ENCODE measurements at regions not wholly inside any gene's neighbourhood (a gene's known extent, or its start where the extent isn't known, plus 50 kb on each side); places are given as distances from the start of the nearest gene placed in this dataset.

DNA sequence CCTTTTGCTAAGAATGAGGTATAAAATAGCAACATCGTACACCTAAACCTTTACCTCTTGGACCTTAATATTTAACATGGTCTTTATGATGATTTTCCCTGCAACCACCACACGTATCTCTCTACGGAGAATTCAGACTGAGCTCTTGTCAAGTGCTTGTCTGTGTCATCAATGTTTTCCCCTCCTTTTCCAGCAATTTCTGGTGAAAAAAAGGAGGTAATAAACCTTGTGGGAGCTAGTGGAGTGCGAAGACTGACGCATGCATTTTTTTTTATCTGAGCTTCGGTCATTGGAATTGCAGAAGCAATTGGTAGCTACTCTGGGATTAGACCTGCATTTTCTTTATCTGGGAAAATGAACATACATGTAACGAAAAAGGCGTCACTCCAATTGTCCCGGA is 527.6 kb downstream of the TMEM114 start (continued):
- TF ChIP-seq NANOG (IDR thresholded peaks at IDR 0.05; ENCODE audit: borderline replicate concordance) (no peak), ZNF331 (CRISPR knock-in tag; IDR thresholded peaks at IDR 0.05; ENCODE audit: low read depth) (no peak)

DNA sequence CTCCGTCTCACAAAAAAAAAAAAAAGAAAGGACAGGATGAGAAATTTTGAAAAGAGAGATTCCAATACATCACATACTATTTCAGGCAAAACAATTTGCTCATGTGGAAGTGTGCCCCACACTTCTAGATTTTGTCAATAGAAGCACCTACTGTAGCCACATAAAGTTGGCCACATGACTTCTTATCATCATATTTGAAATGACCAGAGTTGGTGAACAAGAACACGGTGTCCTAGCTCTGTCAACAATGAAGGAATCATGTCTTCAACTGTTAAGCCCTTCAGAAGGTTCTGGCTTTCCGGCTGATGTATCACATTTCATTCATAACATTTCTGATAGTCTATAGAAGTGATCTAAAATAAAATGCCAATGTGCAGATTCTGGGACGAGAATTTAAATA is 534.5 kb downstream of the TMEM114 start:
- Histone ChIP-seq H3K4me1 (ENCODE audit: insufficient read depth) (no peaks in the 10 kb centered on the region), H3K9me2 (ENCODE audit: insufficient read depth) (no peaks in the 10 kb centered on the region), H3K4me3 (no peak overlapping the region), H4K20me1 (replicated peaks; ENCODE audit: insufficient read depth) (no peaks in the 10 kb centered on the region), H3K4me2 (no peak overlapping the region), H3K36me3 (ENCODE audit: insufficient read depth) (no peaks in the 10 kb centered on the region; the same call in 1 of the 2 replicates), H3F3A (replicated peaks; ENCODE audit: low read depth) (no peaks in the 10 kb centered on the region), H2AFZ (no peak overlapping the region), H3K27ac (ENCODE audit: low read depth) (no peak overlapping the region), H3K79me2 (replicated peaks; ENCODE audit: insufficient read depth) (no peaks in the 10 kb centered on the region), H3K27me3 (ENCODE audit: insufficient read depth) (no peaks in the 10 kb centered on the region)
- peaks cover 4% of the 10 kb centered on the region; the same call in 1 of the 3 replicates for H3K36me3 Mint-ChIP-seq (ENCODE audit: low read depth)
- H3K27ac Mint-ChIP-seq: no peak overlapping the region
- H3K27me3 Mint-ChIP-seq (ENCODE audit: insufficient read depth, low read depth, poor library complexity): peaks cover 2% of the 10 kb centered on the region
- no peaks in the 10 kb centered on the region for H3K4me1 Mint-ChIP-seq
- TF ChIP-seq, protein P1, sequence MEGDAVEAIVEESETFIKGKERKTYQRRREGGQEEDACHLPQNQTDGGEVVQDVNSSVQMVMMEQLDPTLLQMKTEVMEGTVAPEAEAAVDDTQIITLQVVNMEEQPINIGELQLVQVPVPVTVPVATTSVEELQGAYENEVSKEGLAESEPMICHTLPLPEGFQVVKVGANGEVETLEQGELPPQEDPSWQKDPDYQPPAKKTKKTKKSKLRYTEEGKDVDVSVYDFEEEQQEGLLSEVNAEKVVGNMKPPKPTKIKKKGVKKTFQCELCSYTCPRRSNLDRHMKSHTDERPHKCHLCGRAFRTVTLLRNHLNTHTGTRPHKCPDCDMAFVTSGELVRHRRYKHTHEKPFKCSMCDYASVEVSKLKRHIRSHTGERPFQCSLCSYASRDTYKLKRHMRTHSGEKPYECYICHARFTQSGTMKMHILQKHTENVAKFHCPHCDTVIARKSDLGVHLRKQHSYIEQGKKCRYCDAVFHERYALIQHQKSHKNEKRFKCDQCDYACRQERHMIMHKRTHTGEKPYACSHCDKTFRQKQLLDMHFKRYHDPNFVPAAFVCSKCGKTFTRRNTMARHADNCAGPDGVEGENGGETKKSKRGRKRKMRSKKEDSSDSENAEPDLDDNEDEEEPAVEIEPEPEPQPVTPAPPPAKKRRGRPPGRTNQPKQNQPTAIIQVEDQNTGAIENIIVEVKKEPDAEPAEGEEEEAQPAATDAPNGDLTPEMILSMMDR (conservative IDR thresholded peaks at IDR 0.05; ENCODE audit: low read depth in 2 of 2): no peak
- TF ChIP-seq JUNB (IDR thresholded peaks at IDR 0.05; ENCODE audit: unreplicated experiment) (no peak), EZH2phosphoT487 (IDR thresholded peaks at IDR 0.05; ENCODE audit: unreplicated experiment) (no peak), POLR2AphosphoS5 (IDR thresholded peaks at IDR 0.05; ENCODE audit: low read depth) (no peak), STAT1 (IDR thresholded peaks at IDR 0.05; ENCODE audit: unreplicated experiment) (no peak), EZH2 (IDR thresholded peaks at IDR 0.05; ENCODE audit: low read depth, unreplicated experiment) (no peak), ZNF114 (CRISPR knock-in tag; IDR thresholded peaks at IDR 0.05) (no peak), CREB1 (CRISPR knock-in tag; IDR thresholded peaks at IDR 0.05; ENCODE audit: low read depth) (no peak)
- TF ChIP-seq, protein P2, sequence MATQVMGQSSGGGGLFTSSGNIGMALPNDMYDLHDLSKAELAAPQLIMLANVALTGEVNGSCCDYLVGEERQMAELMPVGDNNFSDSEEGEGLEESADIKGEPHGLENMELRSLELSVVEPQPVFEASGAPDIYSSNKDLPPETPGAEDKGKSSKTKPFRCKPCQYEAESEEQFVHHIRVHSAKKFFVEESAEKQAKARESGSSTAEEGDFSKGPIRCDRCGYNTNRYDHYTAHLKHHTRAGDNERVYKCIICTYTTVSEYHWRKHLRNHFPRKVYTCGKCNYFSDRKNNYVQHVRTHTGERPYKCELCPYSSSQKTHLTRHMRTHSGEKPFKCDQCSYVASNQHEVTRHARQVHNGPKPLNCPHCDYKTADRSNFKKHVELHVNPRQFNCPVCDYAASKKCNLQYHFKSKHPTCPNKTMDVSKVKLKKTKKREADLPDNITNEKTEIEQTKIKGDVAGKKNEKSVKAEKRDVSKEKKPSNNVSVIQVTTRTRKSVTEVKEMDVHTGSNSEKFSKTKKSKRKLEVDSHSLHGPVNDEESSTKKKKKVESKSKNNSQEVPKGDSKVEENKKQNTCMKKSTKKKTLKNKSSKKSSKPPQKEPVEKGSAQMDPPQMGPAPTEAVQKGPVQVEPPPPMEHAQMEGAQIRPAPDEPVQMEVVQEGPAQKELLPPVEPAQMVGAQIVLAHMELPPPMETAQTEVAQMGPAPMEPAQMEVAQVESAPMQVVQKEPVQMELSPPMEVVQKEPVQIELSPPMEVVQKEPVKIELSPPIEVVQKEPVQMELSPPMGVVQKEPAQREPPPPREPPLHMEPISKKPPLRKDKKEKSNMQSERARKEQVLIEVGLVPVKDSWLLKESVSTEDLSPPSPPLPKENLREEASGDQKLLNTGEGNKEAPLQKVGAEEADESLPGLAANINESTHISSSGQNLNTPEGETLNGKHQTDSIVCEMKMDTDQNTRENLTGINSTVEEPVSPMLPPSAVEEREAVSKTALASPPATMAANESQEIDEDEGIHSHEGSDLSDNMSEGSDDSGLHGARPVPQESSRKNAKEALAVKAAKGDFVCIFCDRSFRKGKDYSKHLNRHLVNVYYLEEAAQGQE (IDR thresholded peaks at IDR 0.05; ENCODE audit: unreplicated experiment): no peak
- TF ChIP-seq, protein P3, sequence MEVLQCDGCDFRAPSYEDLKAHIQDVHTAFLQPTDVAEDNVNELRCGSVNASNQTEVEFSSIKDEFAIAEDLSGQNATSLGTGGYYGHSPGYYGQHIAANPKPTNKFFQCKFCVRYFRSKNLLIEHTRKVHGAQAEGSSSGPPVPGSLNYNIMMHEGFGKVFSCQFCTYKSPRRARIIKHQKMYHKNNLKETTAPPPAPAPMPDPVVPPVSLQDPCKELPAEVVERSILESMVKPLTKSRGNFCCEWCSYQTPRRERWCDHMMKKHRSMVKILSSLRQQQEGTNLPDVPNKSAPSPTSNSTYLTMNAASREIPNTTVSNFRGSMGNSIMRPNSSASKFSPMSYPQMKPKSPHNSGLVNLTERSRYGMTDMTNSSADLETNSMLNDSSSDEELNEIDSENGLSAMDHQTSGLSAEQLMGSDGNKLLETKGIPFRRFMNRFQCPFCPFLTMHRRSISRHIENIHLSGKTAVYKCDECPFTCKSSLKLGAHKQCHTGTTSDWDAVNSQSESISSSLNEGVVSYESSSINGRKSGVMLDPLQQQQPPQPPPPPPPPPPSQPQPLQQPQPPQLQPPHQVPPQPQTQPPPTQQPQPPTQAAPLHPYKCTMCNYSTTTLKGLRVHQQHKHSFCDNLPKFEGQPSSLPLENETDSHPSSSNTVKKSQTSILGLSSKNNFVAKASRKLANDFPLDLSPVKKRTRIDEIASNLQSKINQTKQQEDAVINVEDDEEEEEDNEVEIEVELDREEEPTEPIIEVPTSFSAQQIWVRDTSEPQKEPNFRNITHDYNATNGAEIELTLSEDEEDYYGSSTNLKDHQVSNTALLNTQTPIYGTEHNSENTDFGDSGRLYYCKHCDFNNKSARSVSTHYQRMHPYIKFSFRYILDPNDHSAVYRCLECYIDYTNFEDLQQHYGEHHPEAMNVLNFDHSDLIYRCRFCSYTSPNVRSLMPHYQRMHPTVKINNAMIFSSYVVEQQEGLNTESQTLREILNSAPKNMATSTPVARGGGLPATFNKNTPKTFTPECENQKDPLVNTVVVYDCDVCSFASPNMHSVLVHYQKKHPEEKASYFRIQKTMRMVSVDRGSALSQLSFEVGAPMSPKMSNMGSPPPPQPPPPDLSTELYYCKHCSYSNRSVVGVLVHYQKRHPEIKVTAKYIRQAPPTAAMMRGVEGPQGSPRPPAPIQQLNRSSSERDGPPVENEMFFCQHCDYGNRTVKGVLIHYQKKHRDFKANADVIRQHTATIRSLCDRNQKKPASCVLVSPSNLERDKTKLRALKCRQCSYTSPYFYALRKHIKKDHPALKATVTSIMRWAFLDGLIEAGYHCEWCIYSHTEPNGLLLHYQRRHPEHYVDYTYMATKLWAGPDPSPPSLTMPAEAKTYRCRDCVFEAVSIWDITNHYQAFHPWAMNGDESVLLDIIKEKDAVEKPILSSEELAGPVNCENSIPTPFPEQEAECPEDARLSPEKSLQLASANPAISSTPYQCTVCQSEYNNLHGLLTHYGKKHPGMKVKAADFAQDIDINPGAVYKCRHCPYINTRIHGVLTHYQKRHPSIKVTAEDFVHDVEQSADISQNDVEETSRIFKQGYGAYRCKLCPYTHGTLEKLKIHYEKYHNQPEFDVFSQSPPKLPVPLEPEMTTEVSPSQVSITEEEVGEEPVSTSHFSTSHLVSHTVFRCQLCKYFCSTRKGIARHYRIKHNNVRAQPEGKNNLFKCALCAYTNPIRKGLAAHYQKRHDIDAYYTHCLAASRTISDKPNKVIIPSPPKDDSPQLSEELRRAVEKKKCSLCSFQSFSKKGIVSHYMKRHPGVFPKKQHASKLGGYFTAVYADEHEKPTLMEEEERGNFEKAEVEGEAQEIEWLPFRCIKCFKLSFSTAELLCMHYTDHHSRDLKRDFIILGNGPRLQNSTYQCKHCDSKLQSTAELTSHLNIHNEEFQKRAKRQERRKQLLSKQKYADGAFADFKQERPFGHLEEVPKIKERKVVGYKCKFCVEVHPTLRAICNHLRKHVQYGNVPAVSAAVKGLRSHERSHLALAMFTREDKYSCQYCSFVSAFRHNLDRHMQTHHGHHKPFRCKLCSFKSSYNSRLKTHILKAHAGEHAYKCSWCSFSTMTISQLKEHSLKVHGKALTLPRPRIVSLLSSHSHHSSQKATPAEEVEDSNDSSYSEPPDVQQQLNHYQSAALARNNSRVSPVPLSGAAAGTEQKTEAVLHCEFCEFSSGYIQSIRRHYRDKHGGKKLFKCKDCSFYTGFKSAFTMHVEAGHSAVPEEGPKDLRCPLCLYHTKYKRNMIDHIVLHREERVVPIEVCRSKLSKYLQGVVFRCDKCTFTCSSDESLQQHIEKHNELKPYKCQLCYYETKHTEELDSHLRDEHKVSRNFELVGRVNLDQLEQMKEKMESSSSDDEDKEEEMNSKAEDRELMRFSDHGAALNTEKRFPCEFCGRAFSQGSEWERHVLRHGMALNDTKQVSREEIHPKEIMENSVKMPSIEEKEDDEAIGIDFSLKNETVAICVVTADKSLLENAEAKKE (CRISPR knock-in tag; IDR thresholded peaks at IDR 0.05): no peak
- TF ChIP-seq, protein P4, sequence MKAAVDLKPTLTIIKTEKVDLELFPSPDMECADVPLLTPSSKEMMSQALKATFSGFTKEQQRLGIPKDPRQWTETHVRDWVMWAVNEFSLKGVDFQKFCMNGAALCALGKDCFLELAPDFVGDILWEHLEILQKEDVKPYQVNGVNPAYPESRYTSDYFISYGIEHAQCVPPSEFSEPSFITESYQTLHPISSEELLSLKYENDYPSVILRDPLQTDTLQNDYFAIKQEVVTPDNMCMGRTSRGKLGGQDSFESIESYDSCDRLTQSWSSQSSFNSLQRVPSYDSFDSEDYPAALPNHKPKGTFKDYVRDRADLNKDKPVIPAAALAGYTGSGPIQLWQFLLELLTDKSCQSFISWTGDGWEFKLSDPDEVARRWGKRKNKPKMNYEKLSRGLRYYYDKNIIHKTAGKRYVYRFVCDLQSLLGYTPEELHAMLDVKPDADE (IDR thresholded peaks at IDR 0.05): no peak
- ATAC-seq (no peak), DNase-seq (ENCODE audit: low spot score) (no peak)
- H3K4me3 Mint-ChIP-seq: no peak overlapping the region
- peaks cover 28% of the 10 kb centered on the region; the same call in 2 of the 3 replicates for H3K9me3 Mint-ChIP-seq

Data from GM23338 (cell line).